ENCODE measurements at regions not wholly inside any gene's neighbourhood (a gene's known extent, or its start where the extent isn't known, plus 50 kb on each side); places are given as distances from the start of the nearest gene placed in this dataset.

DNA sequence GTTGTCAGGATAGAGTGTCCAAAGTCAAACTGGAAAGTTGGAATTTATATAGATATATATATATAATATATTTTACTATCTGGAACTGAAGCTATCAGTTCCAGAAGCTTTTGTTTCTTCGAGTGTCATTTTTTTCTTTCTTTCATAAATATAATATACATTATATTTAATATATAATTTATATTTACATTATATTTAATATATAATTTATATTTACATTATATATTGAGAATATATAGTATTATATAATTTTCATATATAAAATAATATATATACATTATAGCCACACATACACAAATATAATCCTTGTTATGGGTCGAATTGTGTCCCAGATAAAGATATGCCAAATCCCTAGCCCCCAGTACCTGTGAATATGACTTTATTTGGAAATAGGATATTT lies 842.3 kb upstream of the LRRC4C start:
- ChIA-PET CTCF (no interaction called here), POLR2A (no interaction called here)
- intact Hi-C loops (cut with micrococcal nuclease): no loop called here
- Histone ChIP-seq H3K4me3 (replicated peaks in 1 of 3; ENCODE audit: insufficient read depth in 1 of 3, low read depth in 1 of 3, low read length in 3 of 3) (no peak overlapping the region), H3K9ac (replicated peaks; ENCODE audit: extremely low read depth, insufficient read depth, low read length) (no peak overlapping the region), H3K9me3 (replicated peaks; ENCODE audit: control insufficient read depth, insufficient read depth, low read length) (no peaks in the 10 kb centered on the region), H3K4me2 (ENCODE audit: insufficient read depth, low read length) (no peak overlapping the region), H3K4me1 (ENCODE audit: control insufficient read depth, extremely low read depth, insufficient read depth, low read length) (no peaks in the 10 kb centered on the region), H3K27me3 (ENCODE audit: control insufficient read depth in 2 of 2, insufficient read depth in 2 of 2, low read length in 2 of 2) (no peaks in the 10 kb centered on the region), H3K9me1 (replicated peaks; ENCODE audit: control insufficient read depth, extremely low read depth, insufficient read depth, low read length) (no peaks in the 10 kb centered on the region), H3K27ac (ENCODE audit: insufficient read depth, low read depth, low read length) (no peak overlapping the region), H4K20me1 (replicated peaks; ENCODE audit: control insufficient read depth, extremely low read depth, insufficient read depth, low read length) (no peaks in the 10 kb centered on the region), H3K36me3 (ENCODE audit: control insufficient read depth in 2 of 2, extremely low read depth in 1 of 2, insufficient read depth in 2 of 2, low read length in 2 of 2) (no peaks in the 10 kb centered on the region), H3K79me2 (ENCODE audit: control insufficient read depth, insufficient read depth, low read length) (no peaks in the 10 kb centered on the region), H2AFZ (ENCODE audit: low read depth, low read length) (no peak overlapping the region)
- TF ChIP-seq POLR2AphosphoS5 (IDR thresholded peaks at IDR 0.05; ENCODE audit: insufficient read depth, low read depth, low read length): no peak
- TF ChIP-seq GATA2 (IDR thresholded peaks at IDR 0.05; ENCODE audit: insufficient read depth, insufficient read length, low read depth, low read length): no peak
- no peak for TF ChIP-seq JUN (IDR thresholded peaks at IDR 0.05; ENCODE audit: borderline replicate concordance, insufficient read depth, insufficient read length, low read depth)
- TF ChIP-seq MYC (IDR thresholded peaks at IDR 0.05; ENCODE audit: low read depth, low read length): no peak
- TF ChIP-seq MAX (IDR thresholded peaks at IDR 0.05; ENCODE audit: insufficient read depth, insufficient read length): no peak
- no peak for TF ChIP-seq POLR2A (IDR thresholded peaks at IDR 0.05; ENCODE audit: low read depth, low read length)
- TF ChIP-seq CTCF (IDR thresholded peaks at IDR 0.05; ENCODE audit: extremely low read depth in 1 of 2, insufficient read depth in 1 of 2, low read depth in 1 of 2, low read length in 2 of 2): no peak
- no peak for TF ChIP-seq EZH2 (IDR thresholded peaks at IDR 0.05; ENCODE audit: borderline replicate concordance, low read depth, low read length, severe bottlenecking)
- no peak for TF ChIP-seq FOS (IDR thresholded peaks at IDR 0.05; ENCODE audit: borderline replicate concordance, insufficient read depth, low read length)
- DNase-seq (ENCODE audit: low read depth, low spot score): no peak
- dilution Hi-C loops (cut with MboI; ENCODE audit: extremely low pct_ligation_motif_present, low sequenced_read_pairs): no loop called here
- no peak for FAIRE-seq
- no TSS peak for BruUV-seq (replicated peaks)

Data from endothelial cell of umbilical vein (primary cell).